HG02981 (cell line): ENCODE measurements at regions not wholly inside any gene's neighbourhood (a gene's known extent, or its start where the extent isn't known, plus 50 kb on each side); places are given as distances from the start of the nearest gene placed in this dataset.

Experiments
- ATAC-seq: cut with Tn5 transposase; IDR thresholded peaks from one replicate; pipeline ENCODE4 v1.9.1; 2021; ENCODE audit warnings: mild to moderate bottlenecking, moderate library complexity; ENCODE audit not compliant: unreplicated experiment

DNA sequence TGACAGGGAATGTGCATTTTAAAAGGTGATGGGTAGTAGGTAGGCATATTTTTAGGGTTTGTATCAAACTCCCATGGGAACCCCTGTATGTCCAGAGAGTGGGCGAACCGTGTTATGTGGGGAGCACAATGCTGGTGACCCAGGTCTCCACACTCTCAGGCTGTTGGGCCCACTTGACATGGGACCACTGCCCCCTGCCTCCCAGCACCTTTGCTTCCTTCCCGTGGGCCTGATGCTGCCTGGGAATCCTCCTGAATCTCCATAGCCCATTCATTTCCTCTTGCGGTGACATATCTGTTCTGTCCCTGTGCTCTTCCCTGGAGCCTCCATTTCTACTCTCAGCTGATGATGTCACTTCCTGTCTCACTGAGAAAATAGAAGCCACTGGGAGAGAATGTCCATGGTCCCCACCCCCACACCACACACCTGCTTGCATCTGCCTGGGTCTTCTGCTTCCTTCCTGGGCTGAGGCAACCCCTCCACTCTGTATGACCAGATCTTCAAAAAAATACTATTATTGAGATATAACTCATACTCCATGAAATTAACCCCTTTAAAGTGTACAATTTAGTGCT is 55.8 kb upstream of the THY1 start:
- ATAC-seq = no peak

DNA sequence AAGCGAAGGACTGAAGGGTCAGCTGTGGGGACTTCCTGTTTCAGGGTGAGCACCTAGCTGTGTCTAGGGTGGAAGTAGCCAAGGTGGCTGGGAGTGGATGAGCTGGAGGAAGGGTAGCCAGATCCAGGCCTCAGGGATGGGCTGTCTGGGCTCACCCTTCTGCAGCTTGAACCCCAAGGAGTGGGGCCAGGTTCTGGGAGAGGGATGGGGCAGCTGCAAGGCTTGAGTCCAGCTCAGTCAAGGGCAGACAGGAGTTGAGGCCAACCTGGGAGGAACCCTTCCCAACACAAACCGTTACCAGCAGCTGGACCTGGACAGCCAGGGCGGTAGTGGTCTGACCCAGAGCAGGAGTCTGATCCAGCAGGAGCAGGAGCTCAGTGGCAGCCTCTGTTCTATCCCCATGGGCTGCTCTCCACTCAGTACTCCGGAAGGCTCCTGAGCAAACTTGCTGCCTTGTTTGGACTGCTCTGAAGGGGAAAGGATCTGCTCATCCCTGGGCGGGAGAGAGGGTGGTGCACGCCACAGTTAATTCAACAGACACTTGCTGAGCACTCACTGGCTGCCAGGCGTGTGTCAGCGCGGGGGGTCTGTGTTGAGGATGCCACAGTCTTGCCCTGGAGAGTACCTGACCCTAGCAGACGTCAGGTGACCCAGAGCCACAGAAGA is 53.8 kb upstream of the THY1 start:
- ATAC-seq = no peak

DNA sequence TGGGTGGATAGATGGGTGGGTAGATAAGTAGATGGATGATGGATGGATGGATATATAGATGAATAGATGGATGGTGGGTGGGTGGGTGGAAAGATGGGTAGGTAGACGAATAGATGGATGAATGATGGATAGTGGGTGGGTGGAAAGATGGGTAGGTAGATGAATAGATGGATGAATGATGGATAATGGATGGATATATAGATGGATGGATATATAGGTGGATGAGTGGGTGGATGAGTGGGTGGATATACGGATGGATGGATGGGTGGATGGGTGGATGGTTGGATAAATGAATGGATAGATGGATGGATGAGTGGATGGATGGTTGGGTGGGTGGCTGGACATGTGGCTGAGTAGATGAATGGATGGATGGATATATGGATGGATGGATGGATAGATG is 53.1 kb upstream of the THY1 start:
- no peak for ATAC-seq

DNA sequence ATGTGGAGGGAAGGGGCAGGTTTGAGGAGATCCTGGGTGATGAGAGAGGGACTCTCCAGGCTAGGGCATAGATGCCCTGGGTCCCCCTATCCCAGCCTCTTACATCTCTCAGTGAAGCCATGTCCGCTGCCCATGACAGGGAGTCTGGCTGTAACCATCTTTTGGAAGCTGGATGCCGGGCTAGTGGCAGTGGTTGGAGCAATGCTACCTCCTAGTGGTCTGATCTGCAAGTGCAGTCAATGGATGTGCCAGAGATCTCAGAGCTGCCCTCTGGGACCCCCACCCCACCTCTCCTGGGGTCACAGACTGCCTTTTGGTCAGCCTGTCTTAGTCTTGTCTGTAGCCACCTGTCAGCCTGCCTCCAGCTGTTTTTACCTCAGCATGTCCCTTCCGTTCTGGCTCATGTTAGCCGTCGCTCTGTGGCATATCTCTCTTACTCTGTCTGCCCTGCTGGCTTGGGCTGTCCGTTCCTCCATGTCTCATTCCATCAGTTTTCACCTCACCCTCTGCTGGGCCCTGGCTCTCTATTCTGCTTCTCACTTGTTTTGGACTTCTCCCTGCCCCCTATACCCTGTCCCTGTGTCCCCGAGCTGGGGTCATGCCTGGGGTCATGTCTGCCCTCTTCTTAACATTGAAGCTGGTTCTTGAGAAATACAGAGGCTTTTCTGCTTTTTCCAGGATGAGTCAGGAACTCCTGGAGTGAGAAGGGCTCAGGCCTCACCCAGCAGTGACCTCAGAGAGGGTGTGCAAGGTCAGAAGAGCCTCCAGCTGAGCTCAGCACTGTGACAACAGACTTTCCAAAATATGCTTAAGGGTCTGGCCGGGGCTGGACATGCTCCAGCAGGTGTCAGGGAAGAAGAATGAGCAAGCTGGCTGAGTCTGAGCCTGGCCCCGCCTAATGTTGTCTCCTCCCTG is 52.0 kb upstream of the THY1 start:
- ATAC-seq = no peak

DNA sequence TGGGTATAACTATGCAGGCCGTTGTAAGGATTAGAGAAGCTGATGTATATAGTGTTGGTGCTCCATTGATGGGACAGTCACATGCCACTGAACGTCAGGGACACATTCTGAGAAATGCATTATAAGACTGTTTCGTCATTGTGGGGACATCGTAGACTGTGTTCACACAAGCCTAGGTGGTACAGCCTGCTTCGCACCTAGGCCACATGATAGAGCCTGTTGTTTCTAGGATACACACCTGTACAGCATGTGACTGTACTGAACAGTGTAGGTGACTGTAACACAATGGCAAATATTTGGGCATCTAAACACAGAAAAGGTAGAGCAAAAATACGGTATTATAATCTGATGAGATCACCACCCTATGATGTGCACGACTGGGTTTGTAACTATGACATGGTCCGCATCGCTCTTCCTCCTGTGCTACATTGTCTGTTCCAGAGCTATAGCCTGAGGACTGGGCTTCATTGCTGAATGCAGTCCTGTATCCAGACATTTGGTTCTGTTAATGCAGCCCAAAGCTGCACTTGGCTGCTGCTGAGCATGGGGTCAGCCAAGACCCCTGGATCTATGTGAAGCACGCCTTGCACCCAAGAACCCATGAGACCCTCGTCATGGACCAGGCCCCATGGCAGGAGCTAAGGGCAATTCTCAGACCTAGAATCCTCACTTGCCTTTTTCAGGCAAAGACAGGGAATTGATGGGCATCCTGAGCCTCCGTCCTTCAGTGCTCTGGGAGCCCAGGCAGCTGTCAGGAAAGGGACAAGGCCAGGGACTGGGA is 51.1 kb upstream of the THY1 start:
- ATAC-seq = no peak

DNA sequence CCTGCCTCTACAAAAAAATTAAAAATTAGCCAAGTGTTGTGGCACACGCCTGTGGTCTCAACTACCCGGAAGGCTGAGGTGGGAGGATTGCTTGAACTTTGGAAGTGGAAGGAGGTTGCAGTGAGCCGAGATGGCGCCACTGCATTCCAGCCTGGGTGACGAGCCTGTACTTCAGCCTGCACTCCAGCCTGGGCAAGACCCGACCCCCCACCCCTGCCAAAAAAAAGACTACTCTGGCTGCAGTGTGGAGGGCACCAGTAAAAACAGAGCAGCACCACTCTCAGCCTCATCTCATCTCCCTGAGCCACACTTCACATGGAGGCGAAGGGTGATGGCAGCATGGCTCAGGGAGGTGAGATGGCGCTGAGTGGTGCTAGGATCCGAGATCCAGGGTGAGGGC is 50.3 kb upstream of the THY1 start:
- no peak for ATAC-seq

DNA sequence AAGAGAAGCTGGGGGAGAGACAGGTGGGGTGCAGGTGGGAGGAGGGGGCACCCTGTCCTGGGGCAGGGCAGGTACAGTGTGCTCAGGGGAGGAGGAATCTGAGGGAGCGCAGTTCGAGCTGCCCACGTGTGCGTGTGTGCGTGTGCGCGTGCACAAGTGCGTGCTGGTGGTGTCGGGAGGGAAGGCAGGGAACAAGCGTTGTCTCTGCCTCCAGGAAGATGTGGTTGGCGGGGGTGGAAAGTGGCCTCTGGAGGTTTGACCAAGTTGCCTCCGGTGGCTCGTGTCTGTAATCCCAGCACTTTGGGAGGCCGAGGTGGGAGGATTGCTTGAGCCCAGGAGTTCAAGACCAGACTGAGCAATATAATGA is 49.9 kb upstream of the THY1 start:
- no peak for ATAC-seq
